ENCODE measurements at regions not wholly inside any gene's neighbourhood (a gene's known extent, or its start where the extent isn't known, plus 50 kb on each side); places are given as distances from the start of the nearest gene placed in this dataset.
"Not testable (repeated sequence)": the region's sequence is repeated elsewhere in the genome, so short reads cannot be mapped to it uniquely, and the experiment has no call there.

- no peak overlapping the region for H3K4me3 ChIP-seq (ENCODE audit: low read depth, low read length)
- no peak for TF ChIP-seq CTCF (IDR thresholded peaks at IDR 0.05; ENCODE audit: control insufficient read depth, extremely low read depth, insufficient read depth)
- no peak for DNase-seq (ENCODE audit: low read depth)
Measured at GRCh38 chr7:29649876-29650275, 86.2 kb downstream of the PRR15 start.

DNA sequence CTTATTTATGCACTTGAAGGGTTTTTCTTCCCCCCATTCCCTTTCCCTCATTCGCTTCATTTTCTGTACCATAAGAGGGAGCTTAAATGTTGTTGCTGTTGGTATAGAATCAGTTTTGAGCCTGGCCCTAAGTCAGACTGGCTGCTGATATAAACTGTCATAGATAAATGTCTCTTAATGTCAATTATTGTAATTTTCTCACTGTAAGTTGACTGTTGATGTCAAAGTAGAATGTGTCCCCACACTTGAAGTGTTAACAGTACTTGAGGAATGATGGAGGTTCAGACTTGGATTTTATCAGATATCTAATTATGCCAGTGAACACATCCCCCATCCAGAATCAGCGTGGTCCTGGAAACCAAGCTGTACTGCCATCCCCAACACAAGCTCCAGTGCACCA lies 87.8 kb downstream of the PRR15 start:
- TF ChIP-seq CTCF (IDR thresholded peaks at IDR 0.05; ENCODE audit: control insufficient read depth, extremely low read depth, insufficient read depth) = no peak
- DNase-seq (ENCODE audit: low read depth) = no peak
- no peak overlapping the region for H3K4me3 ChIP-seq (ENCODE audit: low read depth, low read length)

- no peak for TF ChIP-seq CTCF (IDR thresholded peaks at IDR 0.05; ENCODE audit: control insufficient read depth, extremely low read depth, insufficient read depth)
- H3K4me3 ChIP-seq (ENCODE audit: low read depth, low read length) = no peak overlapping the region
- DNase-seq (ENCODE audit: low read depth) = no peak
Measured at GRCh38 chr7:29652556-29652955, 88.9 kb downstream of the PRR15 start.

GRCh38 chr7:29654340-29654739 lies 90.7 kb downstream of the PRR15 start:
- H3K4me3 ChIP-seq (ENCODE audit: low read depth, low read length); DNase-seq (ENCODE audit: low read depth): not testable (repeated sequence)

GRCh38 chr7:29657288-29657687 lies 93.7 kb downstream of the PRR15 start:
- no peak for TF ChIP-seq CTCF (IDR thresholded peaks at IDR 0.05; ENCODE audit: control insufficient read depth, extremely low read depth, insufficient read depth)
- no peak for DNase-seq (ENCODE audit: low read depth)
- no peak overlapping the region for H3K4me3 ChIP-seq (ENCODE audit: low read depth, low read length)

- no peak for TF ChIP-seq CTCF (IDR thresholded peaks at IDR 0.05; ENCODE audit: control insufficient read depth, extremely low read depth, insufficient read depth)
- DNase-seq (ENCODE audit: low read depth) = no peak
- H3K4me3 ChIP-seq (ENCODE audit: low read depth, low read length) = no peak overlapping the region
Measured at GRCh38 chr7:29657856-29658255, 94.2 kb downstream of the PRR15 start.

GRCh38 chr7:29659213-29659612 lies 95.6 kb downstream of the PRR15 start:
- DNase-seq (ENCODE audit: low read depth); H3K4me3 ChIP-seq (ENCODE audit: low read depth, low read length): not testable (repeated sequence)

GRCh38 chr7:29662899-29663298 lies 99.3 kb downstream of the PRR15 start:
- not testable (repeated sequence) for H3K4me3 ChIP-seq (ENCODE audit: low read depth, low read length); DNase-seq (ENCODE audit: low read depth)

DNA sequence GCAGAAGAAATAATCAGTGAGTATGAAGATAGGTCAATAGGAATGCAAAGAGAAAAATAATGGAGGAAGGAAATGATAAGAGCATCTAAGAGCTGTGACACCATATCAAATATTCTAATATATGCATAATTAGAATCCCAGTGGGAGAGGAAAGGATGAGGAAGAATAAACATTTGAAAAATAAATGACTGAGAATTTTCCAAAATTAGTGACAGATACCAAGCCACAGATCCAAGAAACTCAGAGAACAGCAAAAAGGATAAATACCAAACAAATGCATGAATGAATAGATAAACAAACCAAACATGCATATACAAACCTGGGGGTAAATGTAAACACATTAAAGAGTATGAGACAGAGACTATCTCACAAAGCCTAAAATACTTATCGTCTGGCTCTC lies 101.4 kb downstream of the PRR15 start:
- DNase-seq (ENCODE audit: low read depth); H3K4me3 ChIP-seq (ENCODE audit: low read depth, low read length): not testable (repeated sequence)

DNA sequence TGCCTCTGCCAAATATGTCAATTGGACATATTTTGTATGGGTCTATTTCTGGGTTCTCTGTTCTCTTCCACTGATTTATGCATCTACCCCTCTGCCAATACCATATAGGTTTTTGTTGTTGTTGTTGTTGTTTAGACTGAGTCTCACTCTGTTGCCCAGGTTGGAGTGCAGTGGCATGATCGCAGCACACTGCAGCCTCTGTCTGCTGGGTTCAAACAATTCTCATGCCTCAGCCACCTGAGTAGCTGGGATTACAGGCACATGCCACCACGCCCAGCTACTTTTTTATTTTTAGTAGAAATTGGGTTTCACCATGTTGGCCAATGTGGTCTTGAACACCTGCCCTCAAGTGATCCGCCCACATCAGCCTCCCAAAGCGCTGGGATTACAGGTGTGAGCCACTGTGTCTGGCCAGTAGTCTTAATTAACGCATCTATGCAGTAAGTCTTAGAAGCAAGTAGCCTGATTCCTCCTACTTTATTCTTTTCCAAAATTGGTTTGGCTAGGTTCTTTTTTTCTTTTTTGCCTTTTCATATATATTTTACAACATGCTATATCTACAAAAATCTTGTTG lies 103.5 kb downstream of the PRR15 start:
- DNase-seq (ENCODE audit: low read depth); H3K4me3 ChIP-seq (ENCODE audit: low read depth, low read length): not testable (repeated sequence)

DNA sequence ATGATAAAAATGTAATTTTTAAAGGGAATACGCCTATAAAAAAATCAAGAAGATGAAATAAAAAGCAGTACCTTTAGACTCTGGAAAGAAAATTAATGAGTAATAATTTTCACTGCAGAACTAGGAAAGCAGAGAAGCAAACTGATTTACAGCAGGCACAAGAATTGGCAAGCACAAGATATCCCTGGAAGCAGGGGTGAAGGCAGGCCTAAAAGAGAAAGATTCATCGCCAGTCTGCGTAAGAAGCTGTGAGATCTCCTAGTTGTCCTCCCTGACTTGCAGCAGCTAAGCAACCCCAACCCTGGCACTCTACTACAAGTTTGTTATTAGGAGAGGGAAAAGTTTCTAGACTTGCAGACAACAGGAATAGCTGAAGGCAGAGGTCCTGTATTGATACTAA lies 107.7 kb downstream of the PRR15 start:
- not testable (repeated sequence) for DNase-seq (ENCODE audit: low read depth); H3K4me3 ChIP-seq (ENCODE audit: low read depth, low read length)

DNA sequence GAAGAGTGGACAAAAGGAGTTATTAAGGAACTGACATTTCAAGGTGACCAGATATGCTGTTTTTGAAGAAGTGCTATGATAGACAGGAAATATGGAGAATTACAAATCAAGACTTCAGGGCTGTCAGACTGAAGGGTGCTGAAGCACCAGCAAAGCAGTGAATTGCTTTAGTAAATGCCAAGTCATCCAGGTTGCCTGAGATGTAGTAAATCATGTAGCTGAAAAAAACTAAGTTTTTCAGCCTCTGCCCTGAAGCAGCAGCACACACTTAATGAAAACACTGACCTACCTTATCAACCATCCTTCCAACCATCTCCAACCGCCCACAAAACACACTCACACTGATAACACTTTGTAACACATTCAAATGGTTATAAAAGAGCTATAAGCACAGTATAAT lies 110.0 kb downstream of the PRR15 start:
- not testable (repeated sequence) for H3K4me3 ChIP-seq (ENCODE audit: low read depth, low read length); DNase-seq (ENCODE audit: low read depth)

- not testable (repeated sequence) for DNase-seq (ENCODE audit: low read depth); H3K4me3 ChIP-seq (ENCODE audit: low read depth, low read length)
Measured at GRCh38 chr7:29674626-29675025, 111.0 kb downstream of the PRR15 start.

DNA sequence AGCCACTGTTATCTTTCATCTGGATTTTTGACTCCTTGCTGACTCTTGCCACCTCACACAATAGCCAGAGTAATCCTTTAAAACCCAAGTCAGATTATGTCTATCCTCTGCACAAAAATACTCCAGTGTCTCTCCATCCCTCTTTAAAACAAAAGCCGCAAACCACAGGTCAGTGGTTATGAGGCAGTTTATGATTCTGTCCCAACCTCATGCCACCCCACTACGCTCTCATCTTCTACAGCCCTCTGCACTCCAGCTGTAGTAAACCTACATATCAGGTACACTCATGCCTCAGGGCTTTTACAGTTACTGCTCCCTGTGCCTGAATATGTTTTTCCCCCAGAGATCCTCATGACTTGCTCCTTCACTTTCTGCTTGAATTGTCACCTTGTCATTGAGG lies 113.6 kb downstream of the PRR15 start:
- not testable (repeated sequence) for H3K4me3 ChIP-seq (ENCODE audit: low read depth, low read length); DNase-seq (ENCODE audit: low read depth)
